ENCODE measurements at regions not wholly inside any gene's neighbourhood (a gene's known extent, or its start where the extent isn't known, plus 50 kb on each side); places are given as distances from the start of the nearest gene placed in this dataset.

GRCh38 chr1:221840511-221841243 is 98.8 kb upstream of the DUSP10 start:
- intact Hi-C loops (cut with DNase I, micrococcal nuclease) = no loop called here
- DNase-seq (no peak), ATAC-seq (no peak)

- peak; percentile 38 for ATAC-seq
- DNase-seq = peak in 1 of 2 donors; percentile 57
- intact Hi-C loops (cut with DNase I, micrococcal nuclease) = no loop called here
Measured at GRCh38 chr1:221839782-221840395, 98.0 kb upstream of the DUSP10 start.

GRCh38 chr1:221839321-221839720 is 97.4 kb upstream of the DUSP10 start:
- intact Hi-C loops (cut with DNase I, micrococcal nuclease) = no loop called here
- ATAC-seq (no peak), DNase-seq (no peak)

GRCh38 chr1:221837896-221838295 is 96.0 kb upstream of the DUSP10 start:
- DNase-seq = no peak
- ATAC-seq = no peak
- intact Hi-C loops (cut with DNase I, micrococcal nuclease) = no loop called here

GRCh38 chr1:221834698-221835513 is 93.0 kb upstream of the DUSP10 start:
- intact Hi-C loops (cut with DNase I, micrococcal nuclease) = no loop called here
- no peak for DNase-seq
- ATAC-seq = no peak

- intact Hi-C loops (cut with DNase I, micrococcal nuclease) = no loop called here
- no peak for ATAC-seq
- DNase-seq = peak in 1 of 2 donors; percentile 33
Measured at GRCh38 chr1:221832617-221833016, 90.7 kb upstream of the DUSP10 start.

- no peak for ATAC-seq
- intact Hi-C loops (cut with DNase I, micrococcal nuclease) = no loop called here
- DNase-seq = no peak
Measured at GRCh38 chr1:221832151-221832550, 90.3 kb upstream of the DUSP10 start.

GRCh38 chr1:221829327-221830015 is 87.6 kb upstream of the DUSP10 start:
- intact Hi-C loops (cut with DNase I, micrococcal nuclease) = no loop called here
- DNase-seq = no peak
- ATAC-seq = no peak

- DNase-seq (no peak), ATAC-seq (no peak)
- intact Hi-C loops (cut with DNase I, micrococcal nuclease) = no loop called here
Measured at GRCh38 chr1:221827307-221827642, 85.4 kb upstream of the DUSP10 start.

- DNase-seq = no peak
- intact Hi-C loops (cut with DNase I, micrococcal nuclease) = no loop called here
- ATAC-seq = no peak
Measured at GRCh38 chr1:221824909-221825308, 83.0 kb upstream of the DUSP10 start.

GRCh38 chr1:221824025-221824424 is 82.1 kb upstream of the DUSP10 start:
- DNase-seq = no peak
- intact Hi-C loops (cut with DNase I, micrococcal nuclease) = no loop called here
- no peak for ATAC-seq

GRCh38 chr1:221823561-221823960 is 81.7 kb upstream of the DUSP10 start:
- DNase-seq (no peak), ATAC-seq (no peak)
- intact Hi-C loops (cut with DNase I, micrococcal nuclease) = no loop called here

- DNase-seq (no peak), ATAC-seq (no peak)
- intact Hi-C loops (cut with DNase I, micrococcal nuclease) = no loop called here
Measured at GRCh38 chr1:221823149-221823548, 81.3 kb upstream of the DUSP10 start.

GRCh38 chr1:221822591-221822990 is 80.7 kb upstream of the DUSP10 start:
- intact Hi-C loops (cut with DNase I, micrococcal nuclease) = no loop called here
- DNase-seq = no peak
- no peak for ATAC-seq

- DNase-seq (no peak), ATAC-seq (no peak)
- intact Hi-C loops (cut with DNase I, micrococcal nuclease) = loop anchor here in 1 of 2 donors (5.0 kb wide), 1 partner anchor 80 kb away; no protein-coding TSS in a partner anchor
Measured at GRCh38 chr1:221816899-221817298, 75.0 kb upstream of the DUSP10 start.

GRCh38 chr1:221815660-221816059 is 73.8 kb upstream of the DUSP10 start:
- no peak for ATAC-seq
- intact Hi-C loops (cut with DNase I, micrococcal nuclease) = loop anchor here in 1 of 2 donors (5.0 kb wide), 1 partner anchor 82 kb away; no protein-coding TSS in a partner anchor
- DNase-seq = no peak

- no peak for DNase-seq
- no peak for ATAC-seq
- intact Hi-C loops (cut with DNase I, micrococcal nuclease) = no loop called here
Measured at GRCh38 chr1:221813887-221814286, 72.0 kb upstream of the DUSP10 start.

GRCh38 chr1:221812905-221813597 is 71.2 kb upstream of the DUSP10 start:
- no peak for ATAC-seq
- intact Hi-C loops (cut with DNase I, micrococcal nuclease) = no loop called here

More at GRCh38 chr1:221812905-221813597, 71.2 kb upstream of the DUSP10 start:
- no peak for DNase-seq
